ENCODE measurements at regions not wholly inside any gene's neighbourhood (a gene's known extent, or its start where the extent isn't known, plus 50 kb on each side); places are given as distances from the start of the nearest gene placed in this dataset.

GRCh38 chr19:13600091-13600490 lies 93.8 kb upstream of the CACNA1A start (continued):
- no peak for TF ChIP-seq ZNF462 (CRISPR knock-in tag; IDR thresholded peaks at IDR 0.05)
- no peak for TF ChIP-seq NANOG (IDR thresholded peaks at IDR 0.05; ENCODE audit: borderline replicate concordance)
- TF ChIP-seq REST (IDR thresholded peaks at IDR 0.05; ENCODE audit: unreplicated experiment): no peak
- TF ChIP-seq ZNF331 (CRISPR knock-in tag; IDR thresholded peaks at IDR 0.05; ENCODE audit: low read depth): no peak
- TF ChIP-seq ZNF114 (CRISPR knock-in tag; IDR thresholded peaks at IDR 0.05): no peak
- TF ChIP-seq JUNB (IDR thresholded peaks at IDR 0.05; ENCODE audit: unreplicated experiment): no peak
- no peak for TF ChIP-seq CTCF (conservative IDR thresholded peaks at IDR 0.05; ENCODE audit: low read depth in 2 of 2)
- TF ChIP-seq POLR2AphosphoS5 (IDR thresholded peaks at IDR 0.05; ENCODE audit: low read depth): no peak
- TF ChIP-seq STAT1 (IDR thresholded peaks at IDR 0.05; ENCODE audit: unreplicated experiment): no peak
- TF ChIP-seq CREB1 (CRISPR knock-in tag; IDR thresholded peaks at IDR 0.05; ENCODE audit: low read depth): no peak

All from GM23338 (cell line).